GM21367 (cell line): ENCODE measurements at regions not wholly inside any gene's neighbourhood (a gene's known extent, or its start where the extent isn't known, plus 50 kb on each side); places are given as distances from the start of the nearest gene placed in this dataset.
"Not testable (repeated sequence)": the region's sequence is repeated elsewhere in the genome, so short reads cannot be mapped to it uniquely, and the experiment has no call there.

Experiments used
- ATAC-seq: cut with Tn5 transposase; IDR thresholded peaks from one replicate; pipeline ENCODE4 v1.9.1; 2021; ENCODE audit not compliant: unreplicated experiment

- ATAC-seq = no peak
These were observed 285.4 kb downstream of the TFAP2C start for GRCh38 chr20:56914532-56914931.

GRCh38 chr20:56916345-56916622 lies 287.2 kb downstream of the TFAP2C start:
- ATAC-seq = no peak

- ATAC-seq = not testable (repeated sequence)
These were observed 290.9 kb downstream of the TFAP2C start for GRCh38 chr20:56920041-56920440.

- no peak for ATAC-seq
These were observed 293.4 kb downstream of the TFAP2C start for GRCh38 chr20:56922497-56922896.

- ATAC-seq = no peak
These were observed 295.4 kb downstream of the TFAP2C start for GRCh38 chr20:56924292-56925081.

- no peak for ATAC-seq
These were observed 296.1 kb downstream of the TFAP2C start for GRCh38 chr20:56925082-56925830.

GRCh38 chr20:56925831-56926170 lies 296.7 kb downstream of the TFAP2C start:
- no peak for ATAC-seq

- ATAC-seq = no peak
These were observed 297.4 kb downstream of the TFAP2C start for GRCh38 chr20:56926501-56926900.

- no peak for ATAC-seq
These were observed 298.0 kb downstream of the TFAP2C start for GRCh38 chr20:56927127-56927526.

GRCh38 chr20:56928007-56928406 lies 298.9 kb downstream of the TFAP2C start:
- ATAC-seq = no peak

GRCh38 chr20:56929606-56930005 lies 300.5 kb downstream of the TFAP2C start:
- no peak for ATAC-seq

- ATAC-seq = no peak
These were observed 301.8 kb downstream of the TFAP2C start for GRCh38 chr20:56930876-56931275.

GRCh38 chr20:56932575-56933330 lies 303.6 kb downstream of the TFAP2C start:
- ATAC-seq = no peak

GRCh38 chr20:56933331-56933698 lies 304.2 kb downstream of the TFAP2C start:
- ATAC-seq = no peak

- no peak for ATAC-seq
These were observed 305.8 kb downstream of the TFAP2C start for GRCh38 chr20:56934888-56935287.

GRCh38 chr20:56940466-56940865 lies 311.4 kb downstream of the TFAP2C start:
- ATAC-seq = no peak

- ATAC-seq = no peak
These were observed 312.1 kb downstream of the TFAP2C start for GRCh38 chr20:56941101-56941686.

GRCh38 chr20:56943946-56944945 lies 315.1 kb downstream of the TFAP2C start:
- no peak for ATAC-seq

GRCh38 chr20:56945057-56945456 lies 316.0 kb downstream of the TFAP2C start:
- ATAC-seq = no peak

- ATAC-seq = no peak
These were observed 316.8 kb downstream of the TFAP2C start for GRCh38 chr20:56945901-56946300.
